ENCODE measurements at regions not wholly inside any gene's neighbourhood (a gene's known extent, or its start where the extent isn't known, plus 50 kb on each side); places are given as distances from the start of the nearest gene placed in this dataset.

DNA sequence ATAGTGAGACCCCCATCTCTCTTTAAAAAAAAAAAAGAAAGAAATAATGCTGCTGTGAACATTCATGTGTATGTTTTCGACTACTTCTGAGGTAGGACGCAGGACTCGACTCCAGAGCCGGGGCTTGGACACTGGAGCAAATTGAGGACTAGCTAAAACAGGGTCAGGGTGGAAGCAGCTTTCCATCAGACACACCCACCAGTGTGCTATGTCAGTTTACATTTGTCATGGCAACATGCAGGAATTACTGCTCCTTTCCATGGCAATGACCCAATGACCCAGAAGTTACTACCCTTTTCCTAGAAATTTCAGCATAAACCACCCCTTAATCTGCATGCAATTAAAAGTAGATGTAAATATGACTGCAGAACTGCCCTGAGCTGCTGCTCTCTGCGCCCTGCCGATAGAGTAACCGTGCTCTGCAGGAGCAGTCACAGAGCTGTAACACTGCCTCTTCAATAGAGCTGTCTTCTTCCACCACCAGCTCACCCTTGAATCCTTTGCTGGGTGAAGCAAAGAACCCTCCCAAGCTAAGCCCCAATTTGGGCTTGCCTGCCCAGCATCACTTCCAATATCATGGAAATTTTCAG is 61.6 kb upstream of the ZNF599 start:
- TF ChIP-seq, protein P1, sequence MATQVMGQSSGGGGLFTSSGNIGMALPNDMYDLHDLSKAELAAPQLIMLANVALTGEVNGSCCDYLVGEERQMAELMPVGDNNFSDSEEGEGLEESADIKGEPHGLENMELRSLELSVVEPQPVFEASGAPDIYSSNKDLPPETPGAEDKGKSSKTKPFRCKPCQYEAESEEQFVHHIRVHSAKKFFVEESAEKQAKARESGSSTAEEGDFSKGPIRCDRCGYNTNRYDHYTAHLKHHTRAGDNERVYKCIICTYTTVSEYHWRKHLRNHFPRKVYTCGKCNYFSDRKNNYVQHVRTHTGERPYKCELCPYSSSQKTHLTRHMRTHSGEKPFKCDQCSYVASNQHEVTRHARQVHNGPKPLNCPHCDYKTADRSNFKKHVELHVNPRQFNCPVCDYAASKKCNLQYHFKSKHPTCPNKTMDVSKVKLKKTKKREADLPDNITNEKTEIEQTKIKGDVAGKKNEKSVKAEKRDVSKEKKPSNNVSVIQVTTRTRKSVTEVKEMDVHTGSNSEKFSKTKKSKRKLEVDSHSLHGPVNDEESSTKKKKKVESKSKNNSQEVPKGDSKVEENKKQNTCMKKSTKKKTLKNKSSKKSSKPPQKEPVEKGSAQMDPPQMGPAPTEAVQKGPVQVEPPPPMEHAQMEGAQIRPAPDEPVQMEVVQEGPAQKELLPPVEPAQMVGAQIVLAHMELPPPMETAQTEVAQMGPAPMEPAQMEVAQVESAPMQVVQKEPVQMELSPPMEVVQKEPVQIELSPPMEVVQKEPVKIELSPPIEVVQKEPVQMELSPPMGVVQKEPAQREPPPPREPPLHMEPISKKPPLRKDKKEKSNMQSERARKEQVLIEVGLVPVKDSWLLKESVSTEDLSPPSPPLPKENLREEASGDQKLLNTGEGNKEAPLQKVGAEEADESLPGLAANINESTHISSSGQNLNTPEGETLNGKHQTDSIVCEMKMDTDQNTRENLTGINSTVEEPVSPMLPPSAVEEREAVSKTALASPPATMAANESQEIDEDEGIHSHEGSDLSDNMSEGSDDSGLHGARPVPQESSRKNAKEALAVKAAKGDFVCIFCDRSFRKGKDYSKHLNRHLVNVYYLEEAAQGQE (IDR thresholded peaks at IDR 0.05; ENCODE audit: insufficient replicate concordance, low read depth) = no peak
- no peak for TF ChIP-seq SPI1 (IDR thresholded peaks at IDR 0.05; ENCODE audit: borderline replicate concordance, low read depth)
- TF ChIP-seq GABPA (IDR thresholded peaks at IDR 0.05; ENCODE audit: low read depth) = no peak
- TF ChIP-seq, protein P2, sequence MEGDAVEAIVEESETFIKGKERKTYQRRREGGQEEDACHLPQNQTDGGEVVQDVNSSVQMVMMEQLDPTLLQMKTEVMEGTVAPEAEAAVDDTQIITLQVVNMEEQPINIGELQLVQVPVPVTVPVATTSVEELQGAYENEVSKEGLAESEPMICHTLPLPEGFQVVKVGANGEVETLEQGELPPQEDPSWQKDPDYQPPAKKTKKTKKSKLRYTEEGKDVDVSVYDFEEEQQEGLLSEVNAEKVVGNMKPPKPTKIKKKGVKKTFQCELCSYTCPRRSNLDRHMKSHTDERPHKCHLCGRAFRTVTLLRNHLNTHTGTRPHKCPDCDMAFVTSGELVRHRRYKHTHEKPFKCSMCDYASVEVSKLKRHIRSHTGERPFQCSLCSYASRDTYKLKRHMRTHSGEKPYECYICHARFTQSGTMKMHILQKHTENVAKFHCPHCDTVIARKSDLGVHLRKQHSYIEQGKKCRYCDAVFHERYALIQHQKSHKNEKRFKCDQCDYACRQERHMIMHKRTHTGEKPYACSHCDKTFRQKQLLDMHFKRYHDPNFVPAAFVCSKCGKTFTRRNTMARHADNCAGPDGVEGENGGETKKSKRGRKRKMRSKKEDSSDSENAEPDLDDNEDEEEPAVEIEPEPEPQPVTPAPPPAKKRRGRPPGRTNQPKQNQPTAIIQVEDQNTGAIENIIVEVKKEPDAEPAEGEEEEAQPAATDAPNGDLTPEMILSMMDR (IDR thresholded peaks at IDR 0.05; ENCODE audit: insufficient read depth, low read length) = no peak
- no peak for TF ChIP-seq POLR2AphosphoS5 (IDR thresholded peaks at IDR 0.05; ENCODE audit: low read depth)
- Histone ChIP-seq H3K4me3 (replicated peaks; ENCODE audit: insufficient read depth, low read length) (no peak overlapping the region), H3K27me3 (ENCODE audit: insufficient read depth, poor library complexity, severe bottlenecking) (no peaks in the 10 kb centered on the region), H3K27ac (replicated peaks) (no peak overlapping the region)
- DNase-seq (ENCODE audit: low read depth in 1 of 2, low spot score in 1 of 2) = no peak

DNA sequence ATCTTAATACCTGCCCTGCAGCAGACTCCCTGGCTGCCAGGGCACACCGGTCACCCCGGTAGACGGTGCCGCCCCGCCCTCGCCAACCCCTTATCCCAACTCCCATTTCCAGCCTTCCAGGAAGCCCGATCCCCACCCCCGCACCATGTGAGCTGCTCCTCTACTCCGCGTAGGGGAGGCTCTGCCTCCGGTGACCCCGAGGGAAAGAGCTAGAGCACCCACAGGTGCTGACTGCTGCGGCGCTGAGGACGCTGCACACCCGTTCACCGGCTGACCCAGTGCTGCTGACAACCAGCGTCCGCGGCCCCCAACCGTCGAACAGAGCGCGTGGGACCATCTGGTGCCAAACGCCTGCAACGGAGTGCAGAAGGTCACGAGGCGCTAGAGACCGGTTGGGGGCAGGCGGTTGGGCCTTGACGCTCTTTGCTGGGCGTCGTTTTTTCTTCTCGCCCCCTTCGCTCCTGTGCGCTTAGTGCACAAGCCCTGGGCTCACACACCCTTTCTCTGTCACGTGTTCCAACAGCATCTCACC is 59.6 kb upstream of the ZNF599 start:
- TF ChIP-seq, protein P1 (IDR thresholded peaks at IDR 0.05; ENCODE audit: insufficient replicate concordance, low read depth) = no peak
- TF ChIP-seq GABPA (IDR thresholded peaks at IDR 0.05; ENCODE audit: low read depth) (no peak), SPI1 (IDR thresholded peaks at IDR 0.05; ENCODE audit: borderline replicate concordance, low read depth) (no peak), POLR2AphosphoS5 (IDR thresholded peaks at IDR 0.05; ENCODE audit: low read depth) (no peak)
- TF ChIP-seq, protein P2 (IDR thresholded peaks at IDR 0.05; ENCODE audit: insufficient read depth, low read length) = no peak
- H3K27me3 ChIP-seq (ENCODE audit: insufficient read depth, poor library complexity, severe bottlenecking) = no peaks in the 10 kb centered on the region
- H3K4me3 ChIP-seq (replicated peaks; ENCODE audit: insufficient read depth, low read length) = no peak overlapping the region
- H3K27ac ChIP-seq (replicated peaks) = no peak overlapping the region
- DNase-seq (ENCODE audit: low read depth in 1 of 2, low spot score in 1 of 2) = no peak

DNA sequence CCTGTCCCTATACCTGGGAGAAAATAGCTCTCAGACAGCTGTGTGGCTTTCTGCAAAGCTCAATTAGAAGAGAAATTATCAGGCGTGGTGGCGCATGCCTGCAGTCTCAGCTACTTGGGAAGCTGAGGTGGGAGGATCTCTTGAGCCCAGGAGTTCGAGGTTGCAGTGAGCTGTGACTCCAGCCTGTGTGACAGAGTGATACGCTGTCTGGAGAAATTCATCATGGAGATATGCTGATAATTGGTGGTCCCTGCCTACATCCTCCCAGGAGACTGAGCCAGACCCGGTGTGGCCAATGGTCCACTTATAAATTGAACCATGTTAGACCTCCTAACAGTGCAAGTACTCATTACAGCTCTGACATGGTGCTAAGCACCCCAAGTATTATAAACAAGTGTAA is 58.7 kb upstream of the ZNF599 start:
- Histone ChIP-seq H3K27ac (replicated peaks) (no peak overlapping the region), H3K4me3 (replicated peaks; ENCODE audit: insufficient read depth, low read length) (no peak overlapping the region), H3K27me3 (ENCODE audit: insufficient read depth, poor library complexity, severe bottlenecking) (no peaks in the 10 kb centered on the region)
- DNase-seq (ENCODE audit: low read depth in 1 of 2, low spot score in 1 of 2) = no peak
- TF ChIP-seq, protein P2 (IDR thresholded peaks at IDR 0.05; ENCODE audit: insufficient read depth, low read length) = no peak
- TF ChIP-seq SPI1 (IDR thresholded peaks at IDR 0.05; ENCODE audit: borderline replicate concordance, low read depth) (no peak), POLR2AphosphoS5 (IDR thresholded peaks at IDR 0.05; ENCODE audit: low read depth) (no peak), GABPA (IDR thresholded peaks at IDR 0.05; ENCODE audit: low read depth) (no peak)
- TF ChIP-seq, protein P1 (IDR thresholded peaks at IDR 0.05; ENCODE audit: insufficient replicate concordance, low read depth) = no peak

Data from HL-60 (cell line).